Neural crest cell (in vitro differentiated cells): ENCODE measurements at regions not wholly inside any gene's neighbourhood (a gene's known extent, or its start where the extent isn't known, plus 50 kb on each side); places are given as distances from the start of the nearest gene placed in this dataset.

Experiments used
- DNase-seq: peaks from one replicate; pipeline ENCODE4 v3.0.0; 2021; ENCODE audit warnings: low read depth, mixed read lengths, low spot score
- H3K27ac Mint-ChIP-seq: one replicate; pipeline ENCODE4 v1.8.0; 2021; ENCODE audit warnings: mild to moderate bottlenecking, mixed read lengths; ENCODE audit not compliant: unreplicated experiment
- H3K27me3 Mint-ChIP-seq: 2 replicates; pipeline ENCODE4 v1.8.0; 2021; ENCODE audit warnings: low read depth, mild to moderate bottlenecking, mixed read lengths
- H3K36me3 Mint-ChIP-seq: 2 replicates; pipeline ENCODE4 v1.8.0; 2021; ENCODE audit warnings: low read depth, mild to moderate bottlenecking, mixed read lengths
- H3K4me1 Mint-ChIP-seq: 2 replicates; pipeline ENCODE4 v1.8.0; 2021; ENCODE audit warnings: mixed read lengths
- H3K4me3 Mint-ChIP-seq: one replicate; pipeline ENCODE4 v1.8.0; 2021; ENCODE audit warnings: mild to moderate bottlenecking, mixed read lengths
- H3K9me3 Mint-ChIP-seq: 2 replicates; pipeline ENCODE4 v1.8.0; 2021; ENCODE audit warnings: mixed read lengths
- CTCF ChIP-seq: fragments of 200-600 bp; sonication (generic); conservative IDR thresholded peaks from 2 replicates; pipeline ENCODE4 v1.5.0; 2021; ENCODE audit warnings: antibody characterized with exemption, mild to moderate bottlenecking

- no peak overlapping the region for H3K27ac Mint-ChIP-seq
- H3K4me3 Mint-ChIP-seq, result no peak overlapping the region
- peaks cover 10% of the 10 kb centered on the region for H3K4me1 Mint-ChIP-seq
- no peak for DNase-seq
- no peaks in the 10 kb centered on the region for H3K27me3 Mint-ChIP-seq
- TF ChIP-seq CTCF, result no peak
- H3K36me3 Mint-ChIP-seq, result no peaks in the 10 kb centered on the region
- peaks cover 2% of the 10 kb centered on the region for H3K9me3 Mint-ChIP-seq
These were observed 73.1 kb upstream of the POU2AF2 start for GRCh38 chr11:111172321-111172862.

- Mint-ChIP-seq H3K4me1 (peaks cover 10% of the 10 kb centered on the region), H3K9me3 (peaks cover 2% of the 10 kb centered on the region), H3K27ac (no peak overlapping the region), H3K36me3 (no peaks in the 10 kb centered on the region), H3K27me3 (no peaks in the 10 kb centered on the region), H3K4me3 (no peak overlapping the region)
- TF ChIP-seq CTCF, result no peak
- no peak for DNase-seq
These were observed 74.7 kb upstream of the POU2AF2 start for GRCh38 chr11:111170761-111171379.

- no peak overlapping the region for H3K27ac Mint-ChIP-seq
- no peak for TF ChIP-seq CTCF
- DNase-seq, result no peak
- peaks cover 2% of the 10 kb centered on the region for H3K9me3 Mint-ChIP-seq
- H3K4me3 Mint-ChIP-seq, result no peak overlapping the region
- H3K4me1 Mint-ChIP-seq, result peaks cover 10% of the 10 kb centered on the region
- no peaks in the 10 kb centered on the region for H3K36me3 Mint-ChIP-seq
- H3K27me3 Mint-ChIP-seq, result no peaks in the 10 kb centered on the region
These were observed 76.2 kb upstream of the POU2AF2 start for GRCh38 chr11:111169367-111169766.

- H3K27ac Mint-ChIP-seq, result no peak overlapping the region
- no peak for TF ChIP-seq CTCF
- no peak for DNase-seq
- H3K27me3 Mint-ChIP-seq, result no peaks in the 10 kb centered on the region
- H3K4me3 Mint-ChIP-seq, result no peak overlapping the region
- H3K4me1 Mint-ChIP-seq, result peaks cover 10% of the 10 kb centered on the region
- no peaks in the 10 kb centered on the region for H3K36me3 Mint-ChIP-seq
- H3K9me3 Mint-ChIP-seq, result peaks cover 2% of the 10 kb centered on the region
These were observed 76.7 kb upstream of the POU2AF2 start for GRCh38 chr11:111168871-111169270.

GRCh38 chr11:111167666-111168065, 77.9 kb upstream of the POU2AF2 start:
- Mint-ChIP-seq H3K9me3 (peaks cover 2% of the 10 kb centered on the region), H3K36me3 (no peaks in the 10 kb centered on the region), H3K4me1 (peaks cover 4% of the 10 kb centered on the region), H3K27me3 (no peaks in the 10 kb centered on the region), H3K4me3 (no peak overlapping the region), H3K27ac (no peak overlapping the region)
- no peak for TF ChIP-seq CTCF
- DNase-seq, result no peak
